ENCODE measurements at regions not wholly inside any gene's neighbourhood (a gene's known extent, or its start where the extent isn't known, plus 50 kb on each side); places are given as distances from the start of the nearest gene placed in this dataset.

GRCh38 chr15:87740655-87741344 lies 515.7 kb downstream of the NTRK3 start:
- Histone ChIP-seq H3K36me3 (ENCODE audit: control insufficient read depth, insufficient read depth, low read length) (no peaks in the 10 kb centered on the region), H3K27me3 (ENCODE audit: control insufficient read depth, insufficient read depth, low read length) (no peaks in the 10 kb centered on the region), H3K4me1 (ENCODE audit: control insufficient read depth, insufficient read depth, low read length) (no peaks in the 10 kb centered on the region), H3K27ac (ENCODE audit: low read length) (no peak overlapping the region), H3K9me3 (ENCODE audit: control insufficient read depth, insufficient read depth, low read depth, low read length) (no peaks in the 10 kb centered on the region; the same call in 1 of the 2 replicates), H3K4me3 (ENCODE audit: low read depth in 2 of 2, low read length in 2 of 2) (no peak overlapping the region)
- POLR2A ChIA-PET, result no interaction called here
- CTCF ChIA-PET, result no interaction called here
- intact Hi-C loops (cut with micrococcal nuclease; ENCODE audit: unreplicated experiment), result no loop called here
- in situ Hi-C loops (cut with HindIII; ENCODE audit: low pct_unique_long_range_greater_than_20kb, low sequenced_read_pairs), result no loop called here
- TF ChIP-seq REST (IDR thresholded peaks at IDR 0.05; ENCODE audit: insufficient read depth in 1 of 2, low read depth in 2 of 2, low read length in 1 of 2), result no peak
- TF ChIP-seq CTCF (IDR thresholded peaks at IDR 0.05), result no peak
- no peak for TF ChIP-seq SIN3A (IDR thresholded peaks at IDR 0.05; ENCODE audit: borderline replicate concordance, insufficient read depth, low read depth, low read length)
- no peak for TF ChIP-seq POLR2AphosphoS5 (IDR thresholded peaks at IDR 0.05; ENCODE audit: low read depth, low read length)
- TF ChIP-seq TCF7L2 (IDR thresholded peaks at IDR 0.05; ENCODE audit: low read depth, low read length), result no peak
- BruUV-seq (replicated peaks), result no TSS peak
- ATAC-seq (no peak), DNase-seq (ENCODE audit: low read depth, low spot score) (no peak)

GRCh38 chr15:87739866-87740265 lies 516.7 kb downstream of the NTRK3 start:
- no peaks in the 10 kb centered on the region; the same call in 1 of the 2 replicates for H3K9me3 ChIP-seq (ENCODE audit: control insufficient read depth, insufficient read depth, low read depth, low read length)
- DNase-seq (ENCODE audit: low read depth, low spot score), result no peak
- TF ChIP-seq TCF7L2 (IDR thresholded peaks at IDR 0.05; ENCODE audit: low read depth, low read length) (no peak), POLR2AphosphoS5 (IDR thresholded peaks at IDR 0.05; ENCODE audit: low read depth, low read length) (no peak), CTCF (IDR thresholded peaks at IDR 0.05) (no peak), REST (IDR thresholded peaks at IDR 0.05; ENCODE audit: insufficient read depth in 1 of 2, low read depth in 2 of 2, low read length in 1 of 2) (no peak), SIN3A (IDR thresholded peaks at IDR 0.05; ENCODE audit: borderline replicate concordance, insufficient read depth, low read depth, low read length) (no peak)
- H3K4me1 ChIP-seq (ENCODE audit: control insufficient read depth, insufficient read depth, low read length), result no peaks in the 10 kb centered on the region
- no peak for ATAC-seq
- no peaks in the 10 kb centered on the region for H3K27me3 ChIP-seq (ENCODE audit: control insufficient read depth, insufficient read depth, low read length)
- H3K4me3 ChIP-seq (ENCODE audit: low read depth in 2 of 2, low read length in 2 of 2), result no peak overlapping the region
- H3K27ac ChIP-seq (ENCODE audit: low read length), result no peak overlapping the region
- no TSS peak for BruUV-seq (replicated peaks)
- intact Hi-C loops (cut with micrococcal nuclease; ENCODE audit: unreplicated experiment), result no loop called here
- in situ Hi-C loops (cut with HindIII; ENCODE audit: low pct_unique_long_range_greater_than_20kb, low sequenced_read_pairs), result no loop called here
- ChIA-PET CTCF (no interaction called here), POLR2A (no interaction called here)
- H3K36me3 ChIP-seq (ENCODE audit: control insufficient read depth, insufficient read depth, low read length), result no peaks in the 10 kb centered on the region
